ENCODE measurements at regions not wholly inside any gene's neighbourhood (a gene's known extent, or its start where the extent isn't known, plus 50 kb on each side); places are given as distances from the start of the nearest gene placed in this dataset.

DNA sequence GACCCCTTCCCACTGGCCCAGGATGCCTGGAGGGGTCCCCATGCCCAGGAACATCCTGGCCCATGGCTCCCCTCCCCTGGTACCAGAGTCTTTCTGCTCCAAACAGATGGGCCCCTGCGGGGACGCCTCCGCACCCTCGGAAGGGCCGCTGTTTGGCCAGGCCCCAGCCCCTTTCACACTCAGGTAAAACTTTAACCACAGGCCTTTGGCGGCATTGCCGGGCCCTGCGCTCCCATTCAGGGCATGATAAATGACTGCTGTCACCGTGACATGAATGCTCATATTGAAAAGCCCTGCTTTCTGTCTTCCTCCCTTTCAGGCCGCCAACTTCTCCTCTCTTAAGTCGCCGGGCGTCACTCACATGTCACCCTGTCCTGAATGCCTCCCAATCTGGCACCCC, 141.5 kb upstream of the TOP1 start (continued):
- TF ChIP-seq, protein P1, sequence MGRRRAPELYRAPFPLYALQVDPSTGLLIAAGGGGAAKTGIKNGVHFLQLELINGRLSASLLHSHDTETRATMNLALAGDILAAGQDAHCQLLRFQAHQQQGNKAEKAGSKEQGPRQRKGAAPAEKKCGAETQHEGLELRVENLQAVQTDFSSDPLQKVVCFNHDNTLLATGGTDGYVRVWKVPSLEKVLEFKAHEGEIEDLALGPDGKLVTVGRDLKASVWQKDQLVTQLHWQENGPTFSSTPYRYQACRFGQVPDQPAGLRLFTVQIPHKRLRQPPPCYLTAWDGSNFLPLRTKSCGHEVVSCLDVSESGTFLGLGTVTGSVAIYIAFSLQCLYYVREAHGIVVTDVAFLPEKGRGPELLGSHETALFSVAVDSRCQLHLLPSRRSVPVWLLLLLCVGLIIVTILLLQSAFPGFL (CRISPR knock-in tag; IDR thresholded peaks at IDR 0.05), result no peak
- TF ChIP-seq SIN3A (IDR thresholded peaks at IDR 0.05; ENCODE audit: borderline replicate concordance, low read depth, low read length), result no peak
- TF ChIP-seq, protein P2, sequence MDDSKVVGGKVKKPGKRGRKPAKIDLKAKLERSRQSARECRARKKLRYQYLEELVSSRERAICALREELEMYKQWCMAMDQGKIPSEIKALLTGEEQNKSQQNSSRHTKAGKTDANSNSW (CRISPR knock-in tag; IDR thresholded peaks at IDR 0.05; ENCODE audit: borderline replicate concordance), result no peak
- TF ChIP-seq, protein P3, sequence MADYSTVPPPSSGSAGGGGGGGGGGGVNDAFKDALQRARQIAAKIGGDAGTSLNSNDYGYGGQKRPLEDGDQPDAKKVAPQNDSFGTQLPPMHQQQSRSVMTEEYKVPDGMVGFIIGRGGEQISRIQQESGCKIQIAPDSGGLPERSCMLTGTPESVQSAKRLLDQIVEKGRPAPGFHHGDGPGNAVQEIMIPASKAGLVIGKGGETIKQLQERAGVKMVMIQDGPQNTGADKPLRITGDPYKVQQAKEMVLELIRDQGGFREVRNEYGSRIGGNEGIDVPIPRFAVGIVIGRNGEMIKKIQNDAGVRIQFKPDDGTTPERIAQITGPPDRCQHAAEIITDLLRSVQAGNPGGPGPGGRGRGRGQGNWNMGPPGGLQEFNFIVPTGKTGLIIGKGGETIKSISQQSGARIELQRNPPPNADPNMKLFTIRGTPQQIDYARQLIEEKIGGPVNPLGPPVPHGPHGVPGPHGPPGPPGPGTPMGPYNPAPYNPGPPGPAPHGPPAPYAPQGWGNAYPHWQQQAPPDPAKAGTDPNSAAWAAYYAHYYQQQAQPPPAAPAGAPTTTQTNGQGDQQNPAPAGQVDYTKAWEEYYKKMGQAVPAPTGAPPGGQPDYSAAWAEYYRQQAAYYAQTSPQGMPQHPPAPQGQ (CRISPR knock-in tag; IDR thresholded peaks at IDR 0.05; ENCODE audit: borderline replicate concordance), result no peak
- no peak for TF ChIP-seq ZMYM4 (CRISPR knock-in tag; IDR thresholded peaks at IDR 0.05)
- TF ChIP-seq ZNF577 (CRISPR knock-in tag; IDR thresholded peaks at IDR 0.05; ENCODE audit: borderline replicate concordance, low read depth), result no peak
- TF ChIP-seq TMF1 (CRISPR knock-in tag; IDR thresholded peaks at IDR 0.05; ENCODE audit: low read depth), result no peak
- no peak for TF ChIP-seq TBP (CRISPR knock-in tag; IDR thresholded peaks at IDR 0.05)
- TF ChIP-seq FOSL1 (CRISPR knock-in tag; IDR thresholded peaks at IDR 0.05; ENCODE audit: borderline replicate concordance), result no peak
- no peak for TF ChIP-seq ZNF296 (CRISPR knock-in tag; conservative IDR thresholded peaks at IDR 0.05)
- no peak for TF ChIP-seq NR2F2 (IDR thresholded peaks at IDR 0.05; ENCODE audit: borderline replicate concordance, low read depth)
- TF ChIP-seq, protein P4, sequence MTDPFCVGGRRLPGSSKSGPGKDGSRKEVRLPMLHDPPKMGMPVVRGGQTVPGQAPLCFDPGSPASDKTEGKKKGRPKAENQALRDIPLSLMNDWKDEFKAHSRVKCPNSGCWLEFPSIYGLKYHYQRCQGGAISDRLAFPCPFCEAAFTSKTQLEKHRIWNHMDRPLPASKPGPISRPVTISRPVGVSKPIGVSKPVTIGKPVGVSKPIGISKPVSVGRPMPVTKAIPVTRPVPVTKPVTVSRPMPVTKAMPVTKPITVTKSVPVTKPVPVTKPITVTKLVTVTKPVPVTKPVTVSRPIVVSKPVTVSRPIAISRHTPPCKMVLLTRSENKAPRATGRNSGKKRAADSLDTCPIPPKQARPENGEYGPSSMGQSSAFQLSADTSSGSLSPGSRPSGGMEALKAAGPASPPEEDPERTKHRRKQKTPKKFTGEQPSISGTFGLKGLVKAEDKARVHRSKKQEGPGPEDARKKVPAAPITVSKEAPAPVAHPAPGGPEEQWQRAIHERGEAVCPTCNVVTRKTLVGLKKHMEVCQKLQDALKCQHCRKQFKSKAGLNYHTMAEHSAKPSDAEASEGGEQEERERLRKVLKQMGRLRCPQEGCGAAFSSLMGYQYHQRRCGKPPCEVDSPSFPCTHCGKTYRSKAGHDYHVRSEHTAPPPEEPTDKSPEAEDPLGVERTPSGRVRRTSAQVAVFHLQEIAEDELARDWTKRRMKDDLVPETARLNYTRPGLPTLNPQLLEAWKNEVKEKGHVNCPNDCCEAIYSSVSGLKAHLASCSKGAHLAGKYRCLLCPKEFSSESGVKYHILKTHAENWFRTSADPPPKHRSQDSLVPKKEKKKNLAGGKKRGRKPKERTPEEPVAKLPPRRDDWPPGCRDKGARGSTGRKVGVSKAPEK (CRISPR knock-in tag; IDR thresholded peaks at IDR 0.05; ENCODE audit: borderline replicate concordance), result no peak
- no peak for TF ChIP-seq ZNF567 (CRISPR knock-in tag; IDR thresholded peaks at IDR 0.05; ENCODE audit: borderline replicate concordance)
- TF ChIP-seq SRF (IDR thresholded peaks at IDR 0.05; ENCODE audit: low read depth, low read length), result no peak
- TF ChIP-seq, protein P5, sequence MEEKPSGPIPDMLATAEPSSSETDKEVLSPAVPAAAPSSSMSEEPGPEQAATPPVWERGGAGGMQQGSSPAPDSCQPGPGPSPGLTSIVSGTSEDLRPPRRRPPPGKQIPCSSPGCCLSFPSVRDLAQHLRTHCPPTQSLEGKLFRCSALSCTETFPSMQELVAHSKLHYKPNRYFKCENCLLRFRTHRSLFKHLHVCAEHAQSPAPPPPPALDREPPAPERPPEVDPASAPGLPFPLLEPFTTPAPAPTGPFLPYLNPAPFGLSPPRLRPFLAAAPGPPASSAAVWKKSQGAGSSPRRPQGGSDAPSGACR (CRISPR knock-in tag; IDR thresholded peaks at IDR 0.05), result no peak
- TF ChIP-seq, protein P6, sequence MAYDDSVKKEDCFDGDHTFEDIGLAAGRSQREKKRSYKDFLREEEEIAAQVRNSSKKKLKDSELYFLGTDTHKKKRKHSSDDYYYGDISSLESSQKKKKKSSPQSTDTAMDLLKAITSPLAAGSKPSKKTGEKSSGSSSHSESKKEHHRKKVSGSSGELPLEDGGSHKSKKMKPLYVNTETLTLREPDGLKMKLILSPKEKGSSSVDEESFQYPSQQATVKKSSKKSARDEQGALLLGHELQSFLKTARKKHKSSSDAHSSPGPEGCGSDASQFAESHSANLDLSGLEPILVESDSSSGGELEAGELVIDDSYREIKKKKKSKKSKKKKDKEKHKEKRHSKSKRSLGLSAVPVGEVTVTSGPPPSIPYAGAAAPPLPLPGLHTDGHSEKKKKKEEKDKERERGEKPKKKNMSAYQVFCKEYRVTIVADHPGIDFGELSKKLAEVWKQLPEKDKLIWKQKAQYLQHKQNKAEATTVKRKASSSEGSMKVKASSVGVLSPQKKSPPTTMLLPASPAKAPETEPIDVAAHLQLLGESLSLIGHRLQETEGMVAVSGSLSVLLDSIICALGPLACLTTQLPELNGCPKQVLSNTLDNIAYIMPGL (CRISPR knock-in tag; IDR thresholded peaks at IDR 0.05; ENCODE audit: borderline replicate concordance in 1 of 2, low read depth in 1 of 2), result no peak
- TF ChIP-seq ZNF749 (CRISPR knock-in tag; IDR thresholded peaks at IDR 0.05; ENCODE audit: borderline replicate concordance), result no peak
- no peak for TF ChIP-seq ZNF331 (CRISPR knock-in tag; IDR thresholded peaks at IDR 0.05)
- TF ChIP-seq ZNF839 (CRISPR knock-in tag; IDR thresholded peaks at IDR 0.05; ENCODE audit: borderline replicate concordance), result no peak
- TF ChIP-seq, protein P7, sequence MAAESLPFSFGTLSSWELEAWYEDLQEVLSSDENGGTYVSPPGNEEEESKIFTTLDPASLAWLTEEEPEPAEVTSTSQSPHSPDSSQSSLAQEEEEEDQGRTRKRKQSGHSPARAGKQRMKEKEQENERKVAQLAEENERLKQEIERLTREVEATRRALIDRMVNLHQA (CRISPR knock-in tag; IDR thresholded peaks at IDR 0.05), result no peak
- no peak for TF ChIP-seq GABPA (IDR thresholded peaks at IDR 0.05; ENCODE audit: low read depth, low read length)
- no peak for TF ChIP-seq GABPA (CRISPR knock-in tag; IDR thresholded peaks at IDR 0.05; ENCODE audit: low read depth)
